ENCODE measurements at regions not wholly inside any gene's neighbourhood (a gene's known extent, or its start where the extent isn't known, plus 50 kb on each side); places are given as distances from the start of the nearest gene placed in this dataset.

DNA sequence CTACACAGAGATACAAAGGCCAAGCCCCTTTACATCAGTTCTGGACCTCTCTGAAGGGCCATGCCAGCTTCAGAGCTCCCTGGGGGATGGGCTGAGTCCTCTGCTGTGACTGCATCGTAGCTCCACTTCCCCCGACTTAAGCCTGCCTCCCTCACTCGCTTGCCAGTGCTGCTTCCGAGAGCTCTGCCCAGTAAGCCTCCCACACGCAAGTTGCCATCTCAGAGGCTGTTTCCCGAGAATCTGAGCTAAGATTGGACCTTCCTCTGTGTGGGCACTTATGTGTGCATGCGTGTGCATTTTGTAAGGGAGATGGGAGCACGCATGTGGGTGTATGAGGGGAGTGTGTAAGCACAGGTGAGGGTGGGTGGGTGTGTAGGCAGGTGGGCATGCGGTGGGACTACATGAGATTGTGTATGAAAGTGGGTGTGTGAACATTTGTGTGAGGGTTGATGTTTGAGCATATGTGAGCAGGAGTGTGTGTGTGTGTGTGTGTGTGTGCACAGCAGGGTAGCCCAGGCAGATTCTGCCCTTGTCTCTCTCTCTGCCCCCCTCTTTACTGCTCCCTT, 163.0 kb upstream of the SYT13 start:
- dilution Hi-C loops (cut with HindIII; ENCODE audit: low sequenced_read_pairs, unreplicated experiment): no loop called here
- Histone ChIP-seq H2AK9ac (replicated peaks; ENCODE audit: low read depth, low read length, poor library complexity) (no peak overlapping the region), H2BK120ac (ENCODE audit: low read depth, low read length) (no peak overlapping the region), H4K91ac (ENCODE audit: insufficient read depth, low read depth, low read length) (no peak overlapping the region), H4K20me1 (ENCODE audit: insufficient read depth, low read length) (no peaks in the 10 kb centered on the region), H3K27me3 (ENCODE audit: control insufficient read depth, insufficient read depth, low read length) (peaks cover 6% of the 10 kb centered on the region; the same call in 1 of the 2 replicates), H2BK5ac (ENCODE audit: low read depth, low read length, poor library complexity, severe bottlenecking) (no peak overlapping the region), H3K14ac (replicated peaks; ENCODE audit: low read depth, low read length) (no peak overlapping the region), H3K9me3 (ENCODE audit: control insufficient read depth, insufficient read depth, low read length) (no peaks in the 10 kb centered on the region), H3K27ac (ENCODE audit: insufficient read depth, low read length) (no peak overlapping the region), H3K4me3 (ENCODE audit: insufficient read depth, low read depth, low read length) (no peak overlapping the region), H3K18ac (ENCODE audit: low read depth, low read length) (no peak overlapping the region), H3K4me2 (ENCODE audit: low read depth, low read length) (no peak overlapping the region), H4K8ac (ENCODE audit: low read depth in 2 of 2, low read length in 2 of 2) (no peak overlapping the region), H2AFZ (replicated peaks; ENCODE audit: low read length, poor library complexity) (no peak overlapping the region), H3K4me1 (ENCODE audit: control insufficient read depth, insufficient read depth, low read length) (no peaks in the 10 kb centered on the region), H4K5ac (ENCODE audit: low read depth, low read length) (no peak overlapping the region), H2BK15ac (ENCODE audit: low read depth, low read length) (no peak overlapping the region), H3K79me1 (ENCODE audit: low read depth in 1 of 2, low read length in 2 of 2) (no peaks in the 10 kb centered on the region), H3K36me3 (ENCODE audit: control insufficient read depth, insufficient read depth, low read length) (no peaks in the 10 kb centered on the region), H3K9ac (ENCODE audit: low read depth, low read length) (no peak overlapping the region), H2AK5ac (ENCODE audit: low read depth, low read length) (no peak overlapping the region), H3K23ac (ENCODE audit: low read depth, low read length) (no peak overlapping the region), H3K4ac (ENCODE audit: low read depth, low read length) (no peak overlapping the region), H3K9me1 (ENCODE audit: insufficient read depth, low read length) (no peaks in the 10 kb centered on the region), H3K56ac (ENCODE audit: extremely low read depth, insufficient read depth, low read length) (no peak overlapping the region), H2BK20ac (ENCODE audit: low read depth, low read length) (no peak overlapping the region)
- intact Hi-C loops (cut with micrococcal nuclease): no loop called here
- in situ Hi-C loops (cut with MboI; ENCODE audit: low sequenced_read_pairs): no loop called here
- BruUV-seq (replicated peaks): no TSS peak
- ChIA-PET CTCF (no interaction called here), POLR2A (ENCODE audit: unreplicated experiment) (no interaction called here)
- DNase-seq: no peak
- TF ChIP-seq MXI1 (IDR thresholded peaks at IDR 0.05; ENCODE audit: borderline replicate concordance, low read depth, low read length) (no peak), NFE2L2 (IDR thresholded peaks at IDR 0.05; ENCODE audit: low read depth, low read length) (no peak), POLR2A (IDR thresholded peaks at IDR 0.05; ENCODE audit: low read depth, low read length) (no peak), SMC3 (IDR thresholded peaks at IDR 0.05; ENCODE audit: low read depth, low read length) (no peak)
- ATAC-seq (ENCODE audit: low read depth): no peak
- no CpG with 5 or more reads among the region's 9 CpGs for WGBS, 2 experiments (ENCODE audit: extremely low coverage in 2 of 2, insufficient read length in 1 of 2)

Measured in IMR-90 (cell line).